GM06990 (cell line): ENCODE measurements at regions not wholly inside any gene's neighbourhood (a gene's known extent, or its start where the extent isn't known, plus 50 kb on each side); places are given as distances from the start of the nearest gene placed in this dataset.

ENCODE experiments used
- DNase-seq: peaks from one replicate; pipeline ENCODE4 v3.0.0-alpha.2; 2011; ENCODE audit not compliant: insufficient read length; ENCODE audit errors: extremely low read depth
- H3K27me3 ChIP-seq: replicated peaks from 2 replicates; pipeline ENCODE4 v1.6.0; 2011; ENCODE audit warnings: low read length; ENCODE audit not compliant: control insufficient read depth, insufficient read depth
- H3K36me3 ChIP-seq: 2 replicates; pipeline ENCODE4 v1.5.1; 2011; ENCODE audit warnings: low read length; ENCODE audit not compliant: control insufficient read depth, insufficient read depth
- H3K4me3 ChIP-seq: replicated peaks from 2 replicates; pipeline ENCODE4 v1.5.1; 2011; ENCODE audit warnings: low read depth, mild to moderate bottlenecking, control low read depth, low read length
- CTCF ChIP-seq: IDR thresholded peaks from 2 replicates; pipeline ENCODE4 v1.5.1; 2011; ENCODE audit warnings: low read length, control low read depth, mild to moderate bottlenecking, inconsistent platforms; ENCODE audit not compliant: insufficient read depth, poor library complexity, severe bottlenecking

- H3K36me3 ChIP-seq = no peaks in the 10 kb centered on the region
- no peaks in the 10 kb centered on the region for H3K27me3 ChIP-seq
- no peak overlapping the region for H3K4me3 ChIP-seq
- DNase-seq = no peak
- TF ChIP-seq CTCF = no peak
Observed at GRCh38 chr7:33810356-33810755, 95.0 kb upstream of the BMPER start.

GRCh38 chr7:33813331-33813730 lies 92.0 kb upstream of the BMPER start:
- no peaks in the 10 kb centered on the region for H3K27me3 ChIP-seq
- no peak for DNase-seq
- TF ChIP-seq CTCF = no peak
- H3K36me3 ChIP-seq = no peaks in the 10 kb centered on the region
- H3K4me3 ChIP-seq = no peak overlapping the region

GRCh38 chr7:33814400-33814799 lies 90.9 kb upstream of the BMPER start:
- H3K27me3 ChIP-seq = no peaks in the 10 kb centered on the region
- H3K4me3 ChIP-seq = no peak overlapping the region
- DNase-seq = no peak
- H3K36me3 ChIP-seq = no peaks in the 10 kb centered on the region
- TF ChIP-seq CTCF = no peak

GRCh38 chr7:33814936-33815335 lies 90.4 kb upstream of the BMPER start:
- no peak for DNase-seq
- Histone ChIP-seq H3K27me3 (no peaks in the 10 kb centered on the region), H3K36me3 (no peaks in the 10 kb centered on the region), H3K4me3 (no peak overlapping the region)
- no peak for TF ChIP-seq CTCF

GRCh38 chr7:33815336-33815735 lies 90.0 kb upstream of the BMPER start:
- no peaks in the 10 kb centered on the region for H3K27me3 ChIP-seq
- H3K4me3 ChIP-seq = no peak overlapping the region
- DNase-seq = no peak
- TF ChIP-seq CTCF = no peak
- no peaks in the 10 kb centered on the region for H3K36me3 ChIP-seq

- Histone ChIP-seq H3K36me3 (no peaks in the 10 kb centered on the region), H3K4me3 (no peak overlapping the region), H3K27me3 (no peaks in the 10 kb centered on the region)
- DNase-seq = no peak
- TF ChIP-seq CTCF = no peak
Observed at GRCh38 chr7:33816106-33816505, 89.2 kb upstream of the BMPER start.
